KG1 (cell line): ENCODE measurements at regions not wholly inside any gene's neighbourhood (a gene's known extent, or its start where the extent isn't known, plus 50 kb on each side); places are given as distances from the start of the nearest gene placed in this dataset.
"Not testable (repeated sequence)": the region's sequence is repeated elsewhere in the genome, so short reads cannot be mapped to it uniquely, and the experiment has no call there.

ENCODE experiments used
- DNase-seq: peaks from one replicate; lab custom pipeline; 2025; lab: John Stamatoyannopoulos, UW

GRCh38 chr22:22716136-22716665 lies 71.8 kb downstream of the GGTLC2 start:
- no peak for DNase-seq

- no peak for DNase-seq
Measured at GRCh38 chr22:22717664-22718063, 73.2 kb downstream of the GGTLC2 start.

- DNase-seq = peak; percentile 76
Measured at GRCh38 chr22:22720201-22720723, 75.8 kb downstream of the GGTLC2 start.

- DNase-seq = no peak
Measured at GRCh38 chr22:22720724-22721261, 76.4 kb downstream of the GGTLC2 start.

GRCh38 chr22:22721681-22722354 lies 77.4 kb downstream of the GGTLC2 start:
- DNase-seq = no peak

- no peak for DNase-seq
Measured at GRCh38 chr22:22728382-22728781, 84.0 kb downstream of the GGTLC2 start.

- no peak for DNase-seq
Measured at GRCh38 chr22:22730655-22731373, 86.4 kb downstream of the GGTLC2 start.

- DNase-seq = no peak
Measured at GRCh38 chr22:22731374-22731676, 86.9 kb downstream of the GGTLC2 start.

- DNase-seq = not testable (repeated sequence)
Measured at GRCh38 chr22:22733006-22733405, 88.6 kb downstream of the GGTLC2 start.

GRCh38 chr22:22733881-22734373 lies 89.5 kb downstream of the GGTLC2 start:
- no peak for DNase-seq

GRCh38 chr22:22734395-22735272 lies 90.2 kb downstream of the GGTLC2 start:
- not testable (repeated sequence) for DNase-seq

- not testable (repeated sequence) for DNase-seq
Measured at GRCh38 chr22:22735276-22735675, 90.9 kb downstream of the GGTLC2 start.

GRCh38 chr22:22735695-22736611 lies 91.5 kb downstream of the GGTLC2 start:
- DNase-seq = no peak

- no peak for DNase-seq
Measured at GRCh38 chr22:22737590-22737989, 93.2 kb downstream of the GGTLC2 start.

GRCh38 chr22:22738959-22739585 lies 94.7 kb downstream of the GGTLC2 start:
- DNase-seq = no peak

- DNase-seq = no peak
Measured at GRCh38 chr22:22740560-22741276, 96.3 kb downstream of the GGTLC2 start.

- DNase-seq = no peak
Measured at GRCh38 chr22:22741843-22742242, 97.4 kb downstream of the GGTLC2 start.

- DNase-seq = no peak
Measured at GRCh38 chr22:22742641-22743040, 98.2 kb downstream of the GGTLC2 start.

GRCh38 chr22:22743128-22743760 lies 98.8 kb downstream of the GGTLC2 start:
- DNase-seq = no peak
